MCF 10A (cell line): ENCODE measurements at regions not wholly inside any gene's neighbourhood (a gene's known extent, or its start where the extent isn't known, plus 50 kb on each side); places are given as distances from the start of the nearest gene placed in this dataset.
A peak's percentile ranks its signal among the peaks of the same experiment; 100 is the strongest.

Source experiments
- BruUV-seq: library from RNA; stranded (reverse); fragments of 400-500 nt; replicated peaks from 2 replicates; lab custom pipeline; 2021; lab: Mats Ljungman, UMichigan
- CTCF ChIA-PET: fragments of 300-600 bp; sonication (Branson Sonifier 250); formaldehyde crosslinking; extraction: SDS; loops from one replicate; lab custom pipeline; 2021; ENCODE audit warnings: antibody characterized with exemption, inconsistent platforms; lab: Yijun Ruan, JAX
- POLR2A ChIA-PET: fragments of 300-600, 350-650 bp; sonication (Branson Sonifier 250); formaldehyde crosslinking; extraction: SDS; loops from one replicate; lab custom pipeline; 2020; ENCODE audit warnings: antibody characterized with exemption, inconsistent platforms; lab: Yijun Ruan, JAX
- DNase-seq: peaks from one replicate; pipeline ENCODE4 v3.0.0-alpha.2; 2018; ENCODE audit not compliant: unreplicated experiment
- H3K27ac Mint-ChIP-seq: one replicate; pipeline ENCODE4 v1.8.0; 2022; ENCODE audit warnings: mild to moderate bottlenecking, low read depth, mixed read lengths; ENCODE audit not compliant: unreplicated experiment
- H3K27me3 Mint-ChIP-seq: one replicate; pipeline ENCODE4 v1.8.0; 2022; ENCODE audit warnings: mixed read lengths; ENCODE audit not compliant: insufficient read depth, unreplicated experiment
- H3K36me3 Mint-ChIP-seq: one replicate; pipeline ENCODE4 v1.8.0; 2022; ENCODE audit warnings: mild to moderate bottlenecking, moderate library complexity, mixed read lengths; ENCODE audit not compliant: insufficient read depth, unreplicated experiment
- H3K4me1 Mint-ChIP-seq: one replicate; pipeline ENCODE4 v1.8.0; 2022; ENCODE audit warnings: mixed read lengths; ENCODE audit not compliant: insufficient read depth, unreplicated experiment
- H3K4me3 Mint-ChIP-seq: one replicate; pipeline ENCODE4 v1.8.0; 2022; ENCODE audit warnings: mild to moderate bottlenecking, moderate library complexity, mixed read lengths; ENCODE audit not compliant: unreplicated experiment
- H3K9me3 Mint-ChIP-seq: one replicate; pipeline ENCODE4 v1.8.0; 2022; ENCODE audit warnings: mixed read lengths; ENCODE audit not compliant: unreplicated experiment
- CTCF ChIP-seq: fragments of 200-600 bp; IDR thresholded peaks from one replicate; pipeline ENCODE4 v1.8.0; 2022; ENCODE audit warnings: antibody characterized with exemption, mild to moderate bottlenecking; ENCODE audit not compliant: unreplicated experiment
- intact Hi-C: fragments of 100-400 bp; cut with micrococcal nuclease; formaldehyde crosslinking; loops from 2 replicates; pipeline ENCODE4 v1.14.1; 2022

GRCh38 chr5:135240781-135241360 lies 158.2 kb downstream of the MACROH2A1 start:
- H3K4me3 Mint-ChIP-seq: no peak overlapping the region
- H3K27me3 Mint-ChIP-seq: no peaks in the 10 kb centered on the region
- no TSS peak for BruUV-seq
- peak overlapping the region; percentile 40 for H3K27ac Mint-ChIP-seq
- CTCF ChIA-PET: interaction anchor here (0.6 to 2.1 kb wide), 3 partner anchors 49 to 161 kb away, joined by 4 to 7 read pairs (median 6); no protein-coding TSS in a partner anchor
- intact Hi-C loops: no loop called here
- POLR2A ChIA-PET: interaction anchor here (0.6 to 2.6 kb wide), 2 partner anchors 12 to 927 kb away, joined by 3 to 7 read pairs; no protein-coding TSS in a partner anchor
- no peaks in the 10 kb centered on the region for H3K36me3 Mint-ChIP-seq
- no peak for TF ChIP-seq CTCF
- H3K4me1 Mint-ChIP-seq: peaks cover 38% of the 10 kb centered on the region
- no peaks in the 10 kb centered on the region for H3K9me3 Mint-ChIP-seq
- no peak for DNase-seq

- Mint-ChIP-seq H3K9me3 (no peaks in the 10 kb centered on the region), H3K27me3 (no peaks in the 10 kb centered on the region), H3K27ac (no peak overlapping the region), H3K4me3 (no peak overlapping the region), H3K4me1 (peaks cover 32% of the 10 kb centered on the region), H3K36me3 (no peaks in the 10 kb centered on the region)
- intact Hi-C loops: no loop called here
- ChIA-PET CTCF (interaction anchor here (0.6 to 2.1 kb wide), 3 partner anchors 48 to 162 kb away, joined by 4 to 7 read pairs (median 6); no protein-coding TSS in a partner anchor), POLR2A (no interaction called here)
- DNase-seq: no peak
- no TSS peak for BruUV-seq
- TF ChIP-seq CTCF: no peak
Measured at GRCh38 chr5:135240283-135240633, 158.8 kb downstream of the MACROH2A1 start.

GRCh38 chr5:135239453-135240282 lies 159.4 kb downstream of the MACROH2A1 start:
- intact Hi-C loops: no loop called here
- POLR2A ChIA-PET: interaction anchor here (0.7 kb wide), 1 partner anchor 167 kb away, joined by 3 read pairs; no protein-coding TSS in a partner anchor
- no peak overlapping the region for H3K4me3 Mint-ChIP-seq
- no peak for DNase-seq
- CTCF ChIA-PET: interaction anchor here (0.6 to 2.1 kb wide), 2 partner anchors 93 to 162 kb away, joined by 4 to 7 read pairs; no protein-coding TSS in a partner anchor
- H3K27ac Mint-ChIP-seq: no peak overlapping the region
- no TSS peak for BruUV-seq
- H3K27me3 Mint-ChIP-seq: no peaks in the 10 kb centered on the region
- no peaks in the 10 kb centered on the region for H3K36me3 Mint-ChIP-seq
- peaks cover 27% of the 10 kb centered on the region for H3K4me1 Mint-ChIP-seq
- TF ChIP-seq CTCF: no peak
- H3K9me3 Mint-ChIP-seq: no peaks in the 10 kb centered on the region
